ENCODE measurements at regions not wholly inside any gene's neighbourhood (a gene's known extent, or its start where the extent isn't known, plus 50 kb on each side); places are given as distances from the start of the nearest gene placed in this dataset.

- DNase-seq (ENCODE audit: insufficient read length, low spot score): no peak
- TF ChIP-seq POLR2A (IDR thresholded peaks at IDR 0.05; ENCODE audit: low read depth, low read length) (no peak), POU2F2 (IDR thresholded peaks at IDR 0.05; ENCODE audit: low read depth, low read length) (no peak), POLR2AphosphoS5 (IDR thresholded peaks at IDR 0.05; ENCODE audit: low read depth, low read length) (no peak), SPI1 (IDR thresholded peaks at IDR 0.05; ENCODE audit: low read depth, low read length) (no peak), TAF1 (IDR thresholded peaks at IDR 0.05; ENCODE audit: low read depth, low read length) (no peak), PAX5 (IDR thresholded peaks at IDR 0.05; ENCODE audit: insufficient read depth, low read length, severe bottlenecking) (no peak)
- no peak for FAIRE-seq
Observed at GRCh38 chr7:21089653-21090052, 303.0 kb upstream of the SP8 start.

GRCh38 chr7:21092766-21093702 is 306.3 kb upstream of the SP8 start:
- FAIRE-seq (no peak), DNase-seq (ENCODE audit: insufficient read length, low spot score) (no peak)
- TF ChIP-seq SPI1 (IDR thresholded peaks at IDR 0.05; ENCODE audit: low read depth, low read length) (no peak), POLR2A (IDR thresholded peaks at IDR 0.05; ENCODE audit: low read depth, low read length) (no peak), POU2F2 (IDR thresholded peaks at IDR 0.05; ENCODE audit: low read depth, low read length) (no peak), PAX5 (IDR thresholded peaks at IDR 0.05; ENCODE audit: insufficient read depth, low read length, severe bottlenecking) (no peak), TAF1 (IDR thresholded peaks at IDR 0.05; ENCODE audit: low read depth, low read length) (no peak), POLR2AphosphoS5 (IDR thresholded peaks at IDR 0.05; ENCODE audit: low read depth, low read length) (no peak)

- no peak for TF ChIP-seq PAX5 (IDR thresholded peaks at IDR 0.05; ENCODE audit: insufficient read depth, low read length, severe bottlenecking)
- TF ChIP-seq POLR2A (IDR thresholded peaks at IDR 0.05; ENCODE audit: low read depth, low read length): no peak
- TF ChIP-seq POU2F2 (IDR thresholded peaks at IDR 0.05; ENCODE audit: low read depth, low read length): no peak
- no peak for TF ChIP-seq SPI1 (IDR thresholded peaks at IDR 0.05; ENCODE audit: low read depth, low read length)
- TF ChIP-seq TAF1 (IDR thresholded peaks at IDR 0.05; ENCODE audit: low read depth, low read length): no peak
- no peak for TF ChIP-seq POLR2AphosphoS5 (IDR thresholded peaks at IDR 0.05; ENCODE audit: low read depth, low read length)
- DNase-seq (ENCODE audit: insufficient read length, low spot score): no peak
- no peak for FAIRE-seq
Observed at GRCh38 chr7:21094589-21094988, 307.9 kb upstream of the SP8 start.

- no peak for FAIRE-seq
- TF ChIP-seq SPI1 (IDR thresholded peaks at IDR 0.05; ENCODE audit: low read depth, low read length) (no peak), POU2F2 (IDR thresholded peaks at IDR 0.05; ENCODE audit: low read depth, low read length) (no peak), POLR2A (IDR thresholded peaks at IDR 0.05; ENCODE audit: low read depth, low read length) (no peak), TAF1 (IDR thresholded peaks at IDR 0.05; ENCODE audit: low read depth, low read length) (no peak), PAX5 (IDR thresholded peaks at IDR 0.05; ENCODE audit: insufficient read depth, low read length, severe bottlenecking) (no peak), POLR2AphosphoS5 (IDR thresholded peaks at IDR 0.05; ENCODE audit: low read depth, low read length) (no peak)
- no peak for DNase-seq (ENCODE audit: insufficient read length, low spot score)
Observed at GRCh38 chr7:21099432-21099831, 312.7 kb upstream of the SP8 start.

GRCh38 chr7:21099955-21100354 is 313.3 kb upstream of the SP8 start:
- TF ChIP-seq TAF1 (IDR thresholded peaks at IDR 0.05; ENCODE audit: low read depth, low read length) (no peak), SPI1 (IDR thresholded peaks at IDR 0.05; ENCODE audit: low read depth, low read length) (no peak), POLR2A (IDR thresholded peaks at IDR 0.05; ENCODE audit: low read depth, low read length) (no peak), PAX5 (IDR thresholded peaks at IDR 0.05; ENCODE audit: insufficient read depth, low read length, severe bottlenecking) (no peak), POU2F2 (IDR thresholded peaks at IDR 0.05; ENCODE audit: low read depth, low read length) (no peak), POLR2AphosphoS5 (IDR thresholded peaks at IDR 0.05; ENCODE audit: low read depth, low read length) (no peak)
- DNase-seq (ENCODE audit: insufficient read length, low spot score) (no peak), FAIRE-seq (no peak)

- FAIRE-seq: no peak
- DNase-seq (ENCODE audit: insufficient read length, low spot score): no peak
- TF ChIP-seq POU2F2 (IDR thresholded peaks at IDR 0.05; ENCODE audit: low read depth, low read length): no peak
- no peak for TF ChIP-seq POLR2A (IDR thresholded peaks at IDR 0.05; ENCODE audit: low read depth, low read length)
Observed at GRCh38 chr7:21101541-21101940, 314.9 kb upstream of the SP8 start.

- FAIRE-seq (no peak), DNase-seq (ENCODE audit: insufficient read length, low spot score) (no peak)
- TF ChIP-seq SPI1 (IDR thresholded peaks at IDR 0.05; ENCODE audit: low read depth, low read length): no peak
- TF ChIP-seq POU2F2 (IDR thresholded peaks at IDR 0.05; ENCODE audit: low read depth, low read length): no peak
- no peak for TF ChIP-seq POLR2A (IDR thresholded peaks at IDR 0.05; ENCODE audit: low read depth, low read length)
- no peak for TF ChIP-seq POLR2AphosphoS5 (IDR thresholded peaks at IDR 0.05; ENCODE audit: low read depth, low read length)
- TF ChIP-seq PAX5 (IDR thresholded peaks at IDR 0.05; ENCODE audit: insufficient read depth, low read length, severe bottlenecking): no peak
- no peak for TF ChIP-seq TAF1 (IDR thresholded peaks at IDR 0.05; ENCODE audit: low read depth, low read length)
Observed at GRCh38 chr7:21103426-21104123, 316.9 kb upstream of the SP8 start.

- FAIRE-seq (no peak), DNase-seq (ENCODE audit: insufficient read length, low spot score) (no peak)
- TF ChIP-seq TAF1 (IDR thresholded peaks at IDR 0.05; ENCODE audit: low read depth, low read length): no peak
- TF ChIP-seq SPI1 (IDR thresholded peaks at IDR 0.05; ENCODE audit: low read depth, low read length): no peak
- TF ChIP-seq POU2F2 (IDR thresholded peaks at IDR 0.05; ENCODE audit: low read depth, low read length): no peak
- no peak for TF ChIP-seq POLR2A (IDR thresholded peaks at IDR 0.05; ENCODE audit: low read depth, low read length)
- no peak for TF ChIP-seq PAX5 (IDR thresholded peaks at IDR 0.05; ENCODE audit: insufficient read depth, low read length, severe bottlenecking)
- no peak for TF ChIP-seq POLR2AphosphoS5 (IDR thresholded peaks at IDR 0.05; ENCODE audit: low read depth, low read length)
Observed at GRCh38 chr7:21104124-21104500, 317.4 kb upstream of the SP8 start.

- DNase-seq (ENCODE audit: insufficient read length, low spot score) (no peak), FAIRE-seq (no peak)
- TF ChIP-seq PAX5 (IDR thresholded peaks at IDR 0.05; ENCODE audit: insufficient read depth, low read length, severe bottlenecking) (no peak), POLR2A (IDR thresholded peaks at IDR 0.05; ENCODE audit: low read depth, low read length) (no peak), SPI1 (IDR thresholded peaks at IDR 0.05; ENCODE audit: low read depth, low read length) (no peak), TAF1 (IDR thresholded peaks at IDR 0.05; ENCODE audit: low read depth, low read length) (no peak), POLR2AphosphoS5 (IDR thresholded peaks at IDR 0.05; ENCODE audit: low read depth, low read length) (no peak)
Observed at GRCh38 chr7:21106296-21106732, 319.6 kb upstream of the SP8 start.

All from GM12891 (cell line).